Stimulated activated CD8-positive, alpha-beta memory T cell treated with anti-CD3 and anti-CD28 coated beads, Interleukin-4, amount 100 ng/mL, for 4 hours (primary cell): ENCODE measurements at regions not wholly inside any gene's neighbourhood (a gene's known extent, or its start where the extent isn't known, plus 50 kb on each side); places are given as distances from the start of the nearest gene placed in this dataset.
"Not testable (repeated sequence)": the region's sequence is repeated elsewhere in the genome, so short reads cannot be mapped to it uniquely, and the experiment has no call there.

Source experiments
- DNase-seq, 2 donors: peaks; one replicate each; pipeline ENCODE4 v3.0.0-alpha.2; 2020; ENCODE audit warnings: low read depth in 2 of 2, low spot score in 1 of 2

- DNase-seq = no peak
These were observed 205.9 kb upstream of the ECI2 start for GRCh38 chr6:4341078-4341797.

GRCh38 chr6:4340544-4340943 is 205.2 kb upstream of the ECI2 start:
- DNase-seq = no peak

- no peak for DNase-seq
These were observed 203.5 kb upstream of the ECI2 start for GRCh38 chr6:4338884-4339283.

- no peak for DNase-seq
These were observed 201.5 kb upstream of the ECI2 start for GRCh38 chr6:4336778-4337442.

GRCh38 chr6:4336084-4336483 is 200.7 kb upstream of the ECI2 start:
- no peak for DNase-seq

- not testable (repeated sequence) for DNase-seq
These were observed 198.9 kb upstream of the ECI2 start for GRCh38 chr6:4334158-4334740.

GRCh38 chr6:4327841-4328240 is 192.5 kb upstream of the ECI2 start:
- DNase-seq = no peak

GRCh38 chr6:4324746-4325145 is 189.4 kb upstream of the ECI2 start:
- DNase-seq = no peak

- DNase-seq = no peak
These were observed 187.9 kb upstream of the ECI2 start for GRCh38 chr6:4323322-4323721.

- no peak for DNase-seq
These were observed 187.5 kb upstream of the ECI2 start for GRCh38 chr6:4322846-4323309.

- no peak for DNase-seq
These were observed 186.9 kb upstream of the ECI2 start for GRCh38 chr6:4322134-4322845.

- no peak for DNase-seq
These were observed 185.5 kb upstream of the ECI2 start for GRCh38 chr6:4320860-4321259.

GRCh38 chr6:4319981-4320683 is 184.8 kb upstream of the ECI2 start:
- DNase-seq = no peak

- no peak for DNase-seq
These were observed 182.9 kb upstream of the ECI2 start for GRCh38 chr6:4318321-4318720.

- DNase-seq = no peak
These were observed 181.6 kb upstream of the ECI2 start for GRCh38 chr6:4316867-4317400.

- no peak for DNase-seq
These were observed 178.9 kb upstream of the ECI2 start for GRCh38 chr6:4314201-4314707.

GRCh38 chr6:4313044-4313686 is 177.8 kb upstream of the ECI2 start:
- no peak for DNase-seq

- no peak for DNase-seq
These were observed 176.8 kb upstream of the ECI2 start for GRCh38 chr6:4311976-4312860.

- DNase-seq = no peak
These were observed 174.2 kb upstream of the ECI2 start for GRCh38 chr6:4309540-4309939.
